Type B pancreatic cell (in vitro differentiated cells): ENCODE measurements at regions not wholly inside any gene's neighbourhood (a gene's known extent, or its start where the extent isn't known, plus 50 kb on each side); places are given as distances from the start of the nearest gene placed in this dataset.

Experiments
- DNase-seq: peaks from one replicate; pipeline ENCODE4 v3.0.0; 2021; ENCODE audit warnings: mixed read lengths; ENCODE audit not compliant: unreplicated experiment; ENCODE audit errors: extremely low spot score
- H3K27ac Mint-ChIP-seq: 2 replicates; pipeline ENCODE4 v1.8.0; 2021; ENCODE audit warnings: mild to moderate bottlenecking, mixed read lengths
- H3K27me3 Mint-ChIP-seq: 2 replicates; pipeline ENCODE4 v1.8.0; 2021; ENCODE audit warnings: mixed read lengths
- H3K36me3 Mint-ChIP-seq: 2 replicates; pipeline ENCODE4 v1.8.0; 2021; ENCODE audit warnings: mixed read lengths
- H3K4me1 Mint-ChIP-seq: one replicate; pipeline ENCODE4 v1.8.0; 2021; ENCODE audit warnings: mixed read lengths; ENCODE audit not compliant: unreplicated experiment
- H3K4me3 Mint-ChIP-seq: 2 replicates; pipeline ENCODE4 v1.8.0; 2021; ENCODE audit warnings: mild to moderate bottlenecking, mixed read lengths
- H3K9me3 Mint-ChIP-seq: 2 replicates; pipeline ENCODE4 v1.8.0; 2021; ENCODE audit warnings: mixed read lengths
- TF ChIP-seq, protein P1 (sequence below): fragments of 200-600 bp; sonication (generic); conservative IDR thresholded peaks from 2 replicates; pipeline ENCODE4 v1.5.0; 2021; ENCODE audit warnings: antibody characterized with exemption, mild to moderate bottlenecking

DNA sequence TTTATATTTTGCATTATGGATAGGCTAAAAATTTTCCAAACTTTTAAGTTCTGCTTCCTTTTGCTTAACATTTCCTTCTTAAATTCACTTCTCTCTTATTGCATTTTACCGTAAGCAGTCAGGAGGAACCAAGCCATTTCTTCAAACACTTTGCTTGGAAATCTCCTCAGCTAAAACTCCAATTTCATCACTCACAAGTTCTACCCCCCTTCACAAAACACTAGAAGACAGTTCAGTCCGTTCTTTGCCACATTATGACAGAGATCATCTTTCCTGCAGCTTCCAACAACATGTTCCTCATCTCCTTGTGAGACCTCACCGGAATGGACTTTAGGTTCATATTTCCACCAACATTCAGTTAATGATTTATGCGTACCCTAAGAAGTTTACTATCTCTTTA is 79.2 kb upstream of the LY86 start:
- H3K27ac Mint-ChIP-seq, result no peak overlapping the region
- H3K4me3 Mint-ChIP-seq, result no peak overlapping the region
- no peak for DNase-seq
- TF ChIP-seq, protein P1, sequence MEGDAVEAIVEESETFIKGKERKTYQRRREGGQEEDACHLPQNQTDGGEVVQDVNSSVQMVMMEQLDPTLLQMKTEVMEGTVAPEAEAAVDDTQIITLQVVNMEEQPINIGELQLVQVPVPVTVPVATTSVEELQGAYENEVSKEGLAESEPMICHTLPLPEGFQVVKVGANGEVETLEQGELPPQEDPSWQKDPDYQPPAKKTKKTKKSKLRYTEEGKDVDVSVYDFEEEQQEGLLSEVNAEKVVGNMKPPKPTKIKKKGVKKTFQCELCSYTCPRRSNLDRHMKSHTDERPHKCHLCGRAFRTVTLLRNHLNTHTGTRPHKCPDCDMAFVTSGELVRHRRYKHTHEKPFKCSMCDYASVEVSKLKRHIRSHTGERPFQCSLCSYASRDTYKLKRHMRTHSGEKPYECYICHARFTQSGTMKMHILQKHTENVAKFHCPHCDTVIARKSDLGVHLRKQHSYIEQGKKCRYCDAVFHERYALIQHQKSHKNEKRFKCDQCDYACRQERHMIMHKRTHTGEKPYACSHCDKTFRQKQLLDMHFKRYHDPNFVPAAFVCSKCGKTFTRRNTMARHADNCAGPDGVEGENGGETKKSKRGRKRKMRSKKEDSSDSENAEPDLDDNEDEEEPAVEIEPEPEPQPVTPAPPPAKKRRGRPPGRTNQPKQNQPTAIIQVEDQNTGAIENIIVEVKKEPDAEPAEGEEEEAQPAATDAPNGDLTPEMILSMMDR, result no peak
- no peaks in the 10 kb centered on the region for H3K4me1 Mint-ChIP-seq
- H3K9me3 Mint-ChIP-seq, result no peaks in the 10 kb centered on the region
- H3K36me3 Mint-ChIP-seq, result no peaks in the 10 kb centered on the region
- H3K27me3 Mint-ChIP-seq, result peaks cover 17% of the 10 kb centered on the region

DNA sequence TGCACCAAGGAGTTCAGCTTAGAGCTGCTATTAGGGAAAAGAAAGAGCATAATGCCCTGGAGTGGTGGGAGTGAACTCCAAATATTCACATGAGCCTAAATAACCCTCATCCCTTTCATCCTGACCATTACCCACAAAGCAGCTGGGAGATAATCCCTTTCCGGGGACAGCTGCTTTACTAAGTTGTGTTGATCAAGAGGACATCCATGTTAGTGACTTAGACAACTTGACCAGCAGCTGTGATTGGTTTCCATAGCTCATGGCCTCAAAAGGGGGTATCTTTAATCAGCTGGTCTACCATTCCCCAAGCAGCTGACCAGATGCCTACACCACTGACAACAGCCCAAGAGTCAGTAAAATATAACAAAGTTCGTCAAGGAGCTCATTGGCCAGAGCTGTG is 75.8 kb upstream of the LY86 start:
- peaks cover 20% of the 10 kb centered on the region for H3K27me3 Mint-ChIP-seq
- DNase-seq, result no peak
- no peaks in the 10 kb centered on the region for H3K9me3 Mint-ChIP-seq
- TF ChIP-seq, protein P1, result no peak
- no peak overlapping the region for H3K4me3 Mint-ChIP-seq
- no peaks in the 10 kb centered on the region for H3K4me1 Mint-ChIP-seq
- H3K27ac Mint-ChIP-seq, result no peak overlapping the region
- no peaks in the 10 kb centered on the region for H3K36me3 Mint-ChIP-seq

DNA sequence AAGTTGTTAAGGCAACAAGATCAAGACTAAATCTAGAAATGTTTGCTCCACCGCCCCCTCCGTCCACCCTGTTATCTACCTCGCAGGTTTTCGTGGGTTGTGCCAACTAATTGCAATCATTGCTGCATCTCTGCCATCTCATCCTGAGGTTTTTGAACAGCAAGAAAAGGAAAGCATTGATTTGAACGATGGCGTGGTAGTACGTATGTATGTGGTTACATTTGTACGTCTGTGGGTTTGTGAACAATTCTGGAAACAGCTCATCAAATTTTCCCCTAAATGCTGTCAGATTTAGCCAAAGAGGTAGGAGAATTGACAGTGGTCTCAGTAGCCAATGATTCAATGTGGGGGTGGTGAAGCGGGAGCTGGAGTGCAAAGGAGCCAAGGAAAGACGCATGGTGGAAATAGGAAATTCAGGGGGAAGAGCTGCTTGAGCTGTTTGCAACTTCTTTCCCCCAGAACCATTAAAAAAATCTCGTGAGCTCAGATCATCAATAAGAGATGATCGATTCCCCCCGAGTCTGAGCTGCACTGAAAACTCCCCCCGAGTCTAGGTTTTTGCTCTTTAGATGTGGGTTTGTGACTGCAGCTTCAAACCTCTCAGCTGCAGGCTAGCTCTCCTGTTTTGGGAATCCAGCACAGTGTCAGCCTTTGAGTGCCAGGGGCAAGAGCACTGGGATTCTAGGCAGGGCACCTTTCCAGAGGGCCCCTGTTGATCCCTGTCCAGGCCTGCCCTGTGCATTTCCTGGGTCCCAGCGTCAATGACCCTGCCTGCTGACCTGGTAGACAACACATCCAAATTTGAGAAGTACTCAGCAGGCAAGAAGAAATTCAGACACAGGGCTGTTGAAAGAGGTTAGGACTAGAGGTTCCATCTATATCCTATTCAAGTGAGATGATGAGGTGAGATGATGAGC is 72.6 kb upstream of the LY86 start:
- Mint-ChIP-seq H3K9me3 (no peaks in the 10 kb centered on the region), H3K36me3 (no peaks in the 10 kb centered on the region), H3K4me1 (no peaks in the 10 kb centered on the region), H3K4me3 (no peak overlapping the region), H3K27ac (no peak overlapping the region), H3K27me3 (peaks cover 27% of the 10 kb centered on the region)
- DNase-seq, result no peak
- TF ChIP-seq, protein P1, result no peak

DNA sequence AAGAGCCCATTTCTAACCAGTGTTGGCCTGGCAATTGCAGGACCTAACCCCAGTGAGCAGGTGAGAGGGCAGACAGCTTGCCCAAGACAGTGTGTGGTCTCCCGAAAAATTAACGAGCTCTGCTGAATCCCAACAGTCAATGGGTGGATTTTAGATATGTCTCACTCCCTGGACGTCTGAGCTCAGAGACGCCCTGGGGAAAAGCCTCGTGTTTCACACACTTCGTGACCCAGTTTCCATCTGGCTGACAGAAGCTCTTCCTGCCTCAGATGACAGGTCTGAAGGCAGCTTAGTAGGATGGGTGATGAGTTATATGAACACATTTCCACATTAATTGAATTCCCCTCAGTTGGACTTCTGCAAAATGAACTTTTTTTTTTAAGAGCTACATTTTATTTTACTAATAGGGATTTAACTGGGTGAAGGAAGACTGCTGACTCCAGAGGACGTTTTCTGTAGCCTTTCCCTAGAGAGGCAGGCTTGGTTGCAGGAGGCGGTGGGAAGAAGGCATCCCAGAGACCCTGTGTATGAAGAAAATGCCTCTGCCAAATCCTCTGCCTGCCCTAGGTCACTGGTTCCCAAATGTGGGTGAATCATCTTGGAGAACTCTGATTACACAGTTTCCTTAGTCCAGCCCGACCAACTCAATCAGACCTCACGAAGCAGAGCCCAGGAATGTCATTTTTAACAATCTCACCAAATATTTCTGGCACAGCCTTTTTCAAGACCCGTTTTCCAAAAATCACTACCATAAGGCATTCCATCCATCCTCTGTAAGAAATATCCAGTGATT is 71.7 kb upstream of the LY86 start:
- Mint-ChIP-seq H3K27me3 (peaks cover 28% of the 10 kb centered on the region), H3K9me3 (no peaks in the 10 kb centered on the region), H3K27ac (no peak overlapping the region), H3K36me3 (no peaks in the 10 kb centered on the region), H3K4me3 (no peak overlapping the region), H3K4me1 (no peaks in the 10 kb centered on the region)
- no peak for DNase-seq
- TF ChIP-seq, protein P1, result no peak

DNA sequence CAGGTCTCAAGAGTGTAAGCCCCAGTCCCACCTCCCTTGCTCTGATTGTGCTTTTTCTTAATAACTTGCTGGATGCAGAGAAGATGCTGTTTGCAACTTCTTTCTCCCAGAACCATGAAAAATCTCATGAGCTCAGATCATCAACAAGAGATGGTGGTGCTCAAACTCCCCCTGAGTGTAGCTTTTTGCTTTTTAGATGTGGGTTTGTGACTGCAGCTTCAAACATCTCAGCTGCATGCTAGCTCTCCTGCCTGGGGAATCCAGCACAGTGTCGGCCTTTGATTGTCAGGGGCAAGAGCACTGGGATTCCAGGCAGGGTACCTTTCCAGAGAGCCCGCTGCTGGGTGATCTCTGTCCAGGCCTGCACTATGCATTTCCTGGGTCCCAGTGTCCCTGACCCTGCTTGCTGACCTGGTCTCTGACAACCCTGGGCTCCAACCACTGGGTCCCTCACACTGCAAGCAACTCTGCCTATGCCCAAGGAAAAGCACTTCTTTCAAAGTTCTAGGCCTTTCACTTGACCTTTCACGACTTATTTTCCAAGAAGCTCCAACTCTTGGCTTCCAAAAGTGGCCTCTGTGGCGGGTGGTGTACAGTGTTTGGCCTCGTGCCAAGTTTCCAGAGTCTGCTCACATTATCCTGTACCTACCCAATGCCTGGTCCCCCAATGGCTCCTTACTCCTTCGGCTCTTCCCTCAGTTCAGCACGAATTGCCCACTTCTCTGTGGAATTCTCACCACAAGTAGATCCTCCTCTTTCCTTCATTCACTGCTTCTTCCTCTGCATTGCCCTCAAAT is 69.7 kb upstream of the LY86 start:
- TF ChIP-seq, protein P1, result no peak
- no peak for DNase-seq
- no peaks in the 10 kb centered on the region for H3K36me3 Mint-ChIP-seq
- H3K27ac Mint-ChIP-seq, result no peak overlapping the region
- peaks cover 30% of the 10 kb centered on the region for H3K27me3 Mint-ChIP-seq
- no peaks in the 10 kb centered on the region for H3K4me1 Mint-ChIP-seq
- no peak overlapping the region for H3K4me3 Mint-ChIP-seq
- H3K9me3 Mint-ChIP-seq, result no peaks in the 10 kb centered on the region
